ENCODE measurements at regions not wholly inside any gene's neighbourhood (a gene's known extent, or its start where the extent isn't known, plus 50 kb on each side); places are given as distances from the start of the nearest gene placed in this dataset.
"Not testable (repeated sequence)": the region's sequence is repeated elsewhere in the genome, so short reads cannot be mapped to it uniquely, and the experiment has no call there.

DNA sequence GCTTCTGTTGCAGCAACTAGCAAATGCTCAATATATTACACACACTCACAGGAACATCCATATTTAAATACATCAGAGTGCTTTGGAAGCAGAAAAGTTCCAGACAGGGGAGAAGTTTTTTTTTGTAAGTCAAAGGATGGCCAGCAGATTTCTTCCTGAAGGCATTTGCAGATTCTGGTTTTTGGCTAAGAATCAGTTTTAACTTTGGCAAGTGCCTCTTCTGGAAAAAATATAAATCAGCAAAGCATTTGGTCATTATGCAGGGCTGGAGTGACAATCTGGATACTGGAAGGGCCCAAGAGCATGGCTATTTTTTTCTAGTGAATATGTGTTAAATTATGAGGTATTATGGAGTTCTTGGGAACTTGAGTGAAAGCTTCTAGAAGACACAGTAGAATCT lies 495.3 kb upstream of the ARPP21 start:
- Histone ChIP-seq H3K36me3 (ENCODE audit: insufficient read depth, low read length) (no peaks in the 10 kb centered on the region), H3K9ac (ENCODE audit: low read length) (no peak overlapping the region), H3F3A (ENCODE audit: insufficient read depth, low read length, poor library complexity, severe bottlenecking) (no peaks in the 10 kb centered on the region), H2AFZ (ENCODE audit: low read depth, low read length) (no peak overlapping the region), H4K20me1 (ENCODE audit: insufficient read depth) (no peaks in the 10 kb centered on the region), H3K27ac (ENCODE audit: low read length) (no peak overlapping the region), H3K79me2 (replicated peaks; ENCODE audit: insufficient read depth, low read length) (no peaks in the 10 kb centered on the region), H3K4me2 (ENCODE audit: low read length) (no peak overlapping the region), H3K9me2 (ENCODE audit: insufficient read depth, low read length) (no peaks in the 10 kb centered on the region), H3K4me3 (ENCODE audit: low read length) (no peak overlapping the region), H3K27me3 (ENCODE audit: insufficient read depth, low read depth, low read length) (no peaks in the 10 kb centered on the region), H3K9me3 (ENCODE audit: low read length) (no peaks in the 10 kb centered on the region)
- no peak for TF ChIP-seq MXI1 (conservative IDR thresholded peaks at IDR 0.05; ENCODE audit: poor library complexity, severe bottlenecking)
- TF ChIP-seq, protein P1, sequence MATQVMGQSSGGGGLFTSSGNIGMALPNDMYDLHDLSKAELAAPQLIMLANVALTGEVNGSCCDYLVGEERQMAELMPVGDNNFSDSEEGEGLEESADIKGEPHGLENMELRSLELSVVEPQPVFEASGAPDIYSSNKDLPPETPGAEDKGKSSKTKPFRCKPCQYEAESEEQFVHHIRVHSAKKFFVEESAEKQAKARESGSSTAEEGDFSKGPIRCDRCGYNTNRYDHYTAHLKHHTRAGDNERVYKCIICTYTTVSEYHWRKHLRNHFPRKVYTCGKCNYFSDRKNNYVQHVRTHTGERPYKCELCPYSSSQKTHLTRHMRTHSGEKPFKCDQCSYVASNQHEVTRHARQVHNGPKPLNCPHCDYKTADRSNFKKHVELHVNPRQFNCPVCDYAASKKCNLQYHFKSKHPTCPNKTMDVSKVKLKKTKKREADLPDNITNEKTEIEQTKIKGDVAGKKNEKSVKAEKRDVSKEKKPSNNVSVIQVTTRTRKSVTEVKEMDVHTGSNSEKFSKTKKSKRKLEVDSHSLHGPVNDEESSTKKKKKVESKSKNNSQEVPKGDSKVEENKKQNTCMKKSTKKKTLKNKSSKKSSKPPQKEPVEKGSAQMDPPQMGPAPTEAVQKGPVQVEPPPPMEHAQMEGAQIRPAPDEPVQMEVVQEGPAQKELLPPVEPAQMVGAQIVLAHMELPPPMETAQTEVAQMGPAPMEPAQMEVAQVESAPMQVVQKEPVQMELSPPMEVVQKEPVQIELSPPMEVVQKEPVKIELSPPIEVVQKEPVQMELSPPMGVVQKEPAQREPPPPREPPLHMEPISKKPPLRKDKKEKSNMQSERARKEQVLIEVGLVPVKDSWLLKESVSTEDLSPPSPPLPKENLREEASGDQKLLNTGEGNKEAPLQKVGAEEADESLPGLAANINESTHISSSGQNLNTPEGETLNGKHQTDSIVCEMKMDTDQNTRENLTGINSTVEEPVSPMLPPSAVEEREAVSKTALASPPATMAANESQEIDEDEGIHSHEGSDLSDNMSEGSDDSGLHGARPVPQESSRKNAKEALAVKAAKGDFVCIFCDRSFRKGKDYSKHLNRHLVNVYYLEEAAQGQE (IDR thresholded peaks at IDR 0.05; ENCODE audit: borderline replicate concordance), result no peak
- TF ChIP-seq POLR2AphosphoS5 (IDR thresholded peaks at IDR 0.05), result no peak
- no peak for TF ChIP-seq RAD21 (conservative IDR thresholded peaks at IDR 0.05)
- TF ChIP-seq, protein P2, sequence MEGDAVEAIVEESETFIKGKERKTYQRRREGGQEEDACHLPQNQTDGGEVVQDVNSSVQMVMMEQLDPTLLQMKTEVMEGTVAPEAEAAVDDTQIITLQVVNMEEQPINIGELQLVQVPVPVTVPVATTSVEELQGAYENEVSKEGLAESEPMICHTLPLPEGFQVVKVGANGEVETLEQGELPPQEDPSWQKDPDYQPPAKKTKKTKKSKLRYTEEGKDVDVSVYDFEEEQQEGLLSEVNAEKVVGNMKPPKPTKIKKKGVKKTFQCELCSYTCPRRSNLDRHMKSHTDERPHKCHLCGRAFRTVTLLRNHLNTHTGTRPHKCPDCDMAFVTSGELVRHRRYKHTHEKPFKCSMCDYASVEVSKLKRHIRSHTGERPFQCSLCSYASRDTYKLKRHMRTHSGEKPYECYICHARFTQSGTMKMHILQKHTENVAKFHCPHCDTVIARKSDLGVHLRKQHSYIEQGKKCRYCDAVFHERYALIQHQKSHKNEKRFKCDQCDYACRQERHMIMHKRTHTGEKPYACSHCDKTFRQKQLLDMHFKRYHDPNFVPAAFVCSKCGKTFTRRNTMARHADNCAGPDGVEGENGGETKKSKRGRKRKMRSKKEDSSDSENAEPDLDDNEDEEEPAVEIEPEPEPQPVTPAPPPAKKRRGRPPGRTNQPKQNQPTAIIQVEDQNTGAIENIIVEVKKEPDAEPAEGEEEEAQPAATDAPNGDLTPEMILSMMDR (IDR thresholded peaks at IDR 0.05; ENCODE audit: poor library complexity, severe bottlenecking), result no peak
- no peak for TF ChIP-seq SMC3 (conservative IDR thresholded peaks at IDR 0.05; ENCODE audit: poor library complexity)
- TF ChIP-seq EP300 (conservative IDR thresholded peaks at IDR 0.05; ENCODE audit: poor library complexity, severe bottlenecking), result no peak
- no peak for TF ChIP-seq TAF1 (IDR thresholded peaks at IDR 0.05; ENCODE audit: low read depth)
- no peak for TF ChIP-seq EZH2 (IDR thresholded peaks at IDR 0.05; ENCODE audit: borderline replicate concordance, insufficient read depth, low read length, poor library complexity, severe bottlenecking)

DNA sequence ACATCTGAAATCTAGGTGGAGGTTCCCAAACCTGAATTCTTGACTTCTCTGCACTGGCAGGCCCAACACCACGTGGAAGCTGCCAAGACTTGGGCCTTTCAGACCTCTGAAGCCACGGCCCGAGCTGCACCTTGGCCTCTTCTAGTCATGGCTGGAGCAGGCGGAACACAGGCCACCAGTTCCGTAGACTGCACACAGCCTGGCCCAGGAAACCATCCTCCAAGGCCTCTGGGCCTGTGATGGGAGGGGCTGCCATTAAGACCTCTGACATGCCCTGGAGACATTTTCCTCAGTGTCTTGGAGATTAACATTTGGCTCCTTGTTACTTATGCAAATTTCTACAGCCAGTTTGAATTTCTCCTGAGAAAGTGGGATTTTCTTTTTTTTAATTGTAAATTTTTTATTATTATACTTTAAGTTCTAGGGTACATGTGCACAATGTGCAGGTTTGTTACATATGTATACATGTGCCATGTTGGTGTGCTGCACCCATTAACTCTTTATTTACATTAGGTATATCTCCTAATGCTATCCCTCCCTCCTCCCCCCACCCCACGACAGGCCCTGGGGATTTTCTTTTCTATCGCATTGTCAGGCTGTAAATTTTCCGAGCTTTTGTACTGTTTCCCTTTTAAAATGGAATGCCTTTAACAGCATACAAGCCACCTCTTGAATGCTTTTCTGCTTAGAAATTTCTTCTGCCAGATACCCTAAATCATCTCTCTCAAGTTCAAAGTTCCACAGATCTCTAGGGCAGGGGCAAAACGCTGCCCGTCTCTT lies 492.9 kb upstream of the ARPP21 start:
- not testable (repeated sequence) for H3F3A ChIP-seq (ENCODE audit: insufficient read depth, low read length, poor library complexity, severe bottlenecking); H4K20me1 ChIP-seq (ENCODE audit: insufficient read depth); H3K27ac ChIP-seq (ENCODE audit: low read length); H3K36me3 ChIP-seq (ENCODE audit: insufficient read depth, low read length); H3K9me2 ChIP-seq (ENCODE audit: insufficient read depth, low read length); H3K79me2 ChIP-seq (replicated peaks; ENCODE audit: insufficient read depth, low read length); H3K27me3 ChIP-seq (ENCODE audit: insufficient read depth, low read depth, low read length); H3K9ac ChIP-seq (ENCODE audit: low read length); H3K4me2 ChIP-seq (ENCODE audit: low read length); H3K4me3 ChIP-seq (ENCODE audit: low read length); H2AFZ ChIP-seq (ENCODE audit: low read depth, low read length); H3K9me3 ChIP-seq (ENCODE audit: low read length)

All from neural cell (in vitro differentiated cells).